MG63 (cell line): ENCODE measurements at regions not wholly inside any gene's neighbourhood (a gene's known extent, or its start where the extent isn't known, plus 50 kb on each side); places are given as distances from the start of the nearest gene placed in this dataset.
"Not testable (repeated sequence)": the region's sequence is repeated elsewhere in the genome, so short reads cannot be mapped to it uniquely, and the experiment has no call there.

Experiments
- DNase-seq: peaks from one replicate; pipeline ENCODE4 v3.0.0-alpha.2; 2020
- H3K27me3 ChIP-seq: fragments of 250-450 bp; sonication (Bioruptor Pico); 2 replicates; pipeline ENCODE4 v1.5.1; 2020; ENCODE audit warnings: mild to moderate bottlenecking, moderate library complexity
- H3K36me3 ChIP-seq: fragments of 250-450 bp; sonication (Bioruptor Pico); 2 replicates; pipeline ENCODE4 v1.5.1; 2020; ENCODE audit warnings: mild to moderate bottlenecking, moderate library complexity
- H3K4me3 ChIP-seq: fragments of 250-450 bp; sonication (Bioruptor Pico); 2 replicates; pipeline ENCODE4 v1.5.1; 2020; ENCODE audit warnings: mild to moderate bottlenecking, moderate library complexity
- H3K9me3 ChIP-seq: fragments of 250-450 bp; sonication (Bioruptor Pico); 2 replicates; pipeline ENCODE4 v1.5.1; 2020; ENCODE audit warnings: mild to moderate bottlenecking, moderate library complexity

DNA sequence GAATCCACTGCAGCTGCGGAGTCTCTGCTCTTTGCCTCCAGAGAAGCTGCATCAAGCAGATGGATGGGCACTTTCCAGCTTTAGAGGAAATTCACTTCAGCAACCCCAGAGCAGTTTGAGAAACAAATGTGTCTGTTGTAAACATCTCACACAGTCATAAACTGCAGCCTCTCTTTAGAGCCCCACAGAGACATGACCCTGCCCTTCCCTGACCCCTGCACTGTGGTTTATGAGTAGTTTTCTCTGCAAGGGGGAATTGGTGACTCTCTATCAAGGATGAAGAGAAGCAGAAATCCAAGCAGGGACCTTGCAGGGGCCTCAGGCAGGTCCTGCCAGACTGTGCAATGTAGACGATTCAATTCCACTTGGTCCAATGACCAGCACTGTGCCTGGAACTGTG, 160.2 kb downstream of the SH2D4B start:
- no peaks in the 10 kb centered on the region for H3K36me3 ChIP-seq
- H3K27me3 ChIP-seq: no peaks in the 10 kb centered on the region
- H3K4me3 ChIP-seq: no peak overlapping the region
- DNase-seq: no peak
- no peaks in the 10 kb centered on the region for H3K9me3 ChIP-seq

GRCh38 chr10:80699602-80700039, 161.9 kb downstream of the SH2D4B start:
- Histone ChIP-seq H3K27me3 (no peaks in the 10 kb centered on the region), H3K9me3 (no peaks in the 10 kb centered on the region), H3K36me3 (no peaks in the 10 kb centered on the region), H3K4me3 (no peak overlapping the region)
- DNase-seq: peak; percentile 57

DNA sequence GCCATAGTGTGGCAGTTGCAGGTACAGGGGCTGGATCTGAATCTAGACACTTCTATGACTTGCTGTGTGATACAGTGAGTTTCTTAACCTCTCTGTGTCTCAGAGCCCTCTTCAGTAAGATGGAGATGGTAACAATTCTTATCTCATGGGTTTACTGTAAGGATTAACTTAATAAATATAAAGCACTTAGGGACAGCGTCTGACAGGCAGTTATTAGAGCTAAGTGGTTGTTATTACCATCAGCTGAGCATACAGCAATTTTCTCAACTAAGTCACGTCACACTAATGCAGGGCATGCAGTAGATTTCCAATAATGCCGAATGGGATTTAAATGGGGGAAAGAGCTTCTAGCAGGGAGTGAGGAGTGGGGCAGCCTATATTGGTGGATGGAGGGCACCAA, 162.6 kb downstream of the SH2D4B start:
- DNase-seq: no peak
- H3K27me3 ChIP-seq: no peaks in the 10 kb centered on the region
- H3K4me3 ChIP-seq: no peak overlapping the region
- no peaks in the 10 kb centered on the region for H3K36me3 ChIP-seq
- no peaks in the 10 kb centered on the region for H3K9me3 ChIP-seq

DNA sequence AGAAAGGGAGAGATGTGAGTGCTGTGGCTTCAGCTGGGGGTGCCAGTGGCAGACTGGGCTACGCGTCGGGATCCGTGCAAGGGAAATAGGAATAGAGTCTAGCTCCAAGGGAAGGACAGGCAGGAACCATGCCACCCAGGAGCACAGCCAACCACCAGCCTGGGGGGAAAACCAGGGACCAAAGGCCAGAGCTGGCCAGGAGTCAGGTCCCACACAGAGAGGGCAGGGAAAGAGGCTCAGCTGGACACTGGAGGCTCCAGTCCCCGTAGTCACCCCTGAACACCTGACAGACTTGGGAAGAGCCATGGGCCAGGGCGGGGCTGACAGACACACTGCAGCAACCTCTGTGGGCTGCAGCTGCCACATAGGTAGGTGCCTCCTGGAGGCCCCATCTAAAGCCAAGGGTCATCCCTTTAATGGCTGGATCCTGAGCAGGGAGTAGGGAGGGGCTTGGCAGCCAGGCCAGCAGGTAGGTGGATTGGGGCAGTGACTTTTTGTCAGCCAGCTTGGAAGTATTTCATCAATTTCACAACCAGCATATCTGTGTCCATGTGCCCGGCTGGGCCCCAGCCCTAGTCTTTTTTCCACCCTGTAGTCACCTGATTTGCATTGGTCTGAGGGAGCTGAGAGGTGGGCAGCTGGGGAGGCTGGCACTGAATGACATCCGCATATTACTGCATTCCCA, 163.2 kb downstream of the SH2D4B start:
- Histone ChIP-seq H3K27me3 (no peaks in the 10 kb centered on the region), H3K9me3 (no peaks in the 10 kb centered on the region), H3K36me3 (no peaks in the 10 kb centered on the region), H3K4me3 (no peak overlapping the region)
- no peak for DNase-seq

DNA sequence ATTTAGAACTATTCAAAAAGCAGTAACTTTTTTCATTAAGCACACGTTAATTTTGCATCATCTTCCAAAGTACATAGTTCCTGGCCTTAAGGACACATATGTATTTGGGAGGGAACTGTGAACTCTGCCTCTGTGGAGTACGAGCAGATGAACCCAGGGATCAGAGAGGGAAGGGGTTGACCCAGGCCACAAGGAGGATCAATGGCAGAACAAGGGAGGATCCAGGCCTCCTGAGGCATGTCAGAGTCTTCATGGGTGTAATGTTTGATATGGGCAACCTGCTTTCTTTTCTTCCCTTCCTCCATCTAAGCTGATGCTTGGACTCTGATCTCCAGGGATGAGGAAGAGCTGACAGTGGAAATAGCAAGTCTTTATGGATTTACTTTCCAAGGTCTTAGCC, 164.0 kb downstream of the SH2D4B start:
- H3K9me3 ChIP-seq: no peaks in the 10 kb centered on the region
- H3K4me3 ChIP-seq: no peak overlapping the region
- DNase-seq: no peak
- no peaks in the 10 kb centered on the region for H3K27me3 ChIP-seq
- no peaks in the 10 kb centered on the region for H3K36me3 ChIP-seq

GRCh38 chr10:80702143-80702542, 164.4 kb downstream of the SH2D4B start:
- Histone ChIP-seq H3K27me3 (no peaks in the 10 kb centered on the region), H3K9me3 (no peaks in the 10 kb centered on the region), H3K36me3 (no peaks in the 10 kb centered on the region), H3K4me3 (no peak overlapping the region)
- DNase-seq: no peak

- DNase-seq: no peak
These were observed 168.2 kb downstream of the SH2D4B start for GRCh38 chr10:80705899-80706298.

GRCh38 chr10:80708185-80708584, 170.5 kb downstream of the SH2D4B start:
- Histone ChIP-seq H3K9me3 (no peaks in the 10 kb centered on the region), H3K4me3 (no peak overlapping the region), H3K27me3 (no peaks in the 10 kb centered on the region), H3K36me3 (no peaks in the 10 kb centered on the region)
- no peak for DNase-seq

More at GRCh38 chr10:80705899-80706298, 168.2 kb downstream of the SH2D4B start:
- no peaks in the 10 kb centered on the region for H3K36me3 ChIP-seq
- H3K9me3 ChIP-seq: no peaks in the 10 kb centered on the region
- no peak overlapping the region for H3K4me3 ChIP-seq
- H3K27me3 ChIP-seq: no peaks in the 10 kb centered on the region

GRCh38 chr10:80708808-80709207, 171.1 kb downstream of the SH2D4B start:
- H3K36me3 ChIP-seq: no peaks in the 10 kb centered on the region
- H3K4me3 ChIP-seq: no peak overlapping the region
- no peaks in the 10 kb centered on the region for H3K9me3 ChIP-seq
- DNase-seq: no peak
- H3K27me3 ChIP-seq: no peaks in the 10 kb centered on the region

GRCh38 chr10:80709866-80710265, 172.2 kb downstream of the SH2D4B start:
- no peak for DNase-seq
- Histone ChIP-seq H3K4me3 (no peak overlapping the region), H3K27me3 (no peaks in the 10 kb centered on the region), H3K36me3 (no peaks in the 10 kb centered on the region), H3K9me3 (no peaks in the 10 kb centered on the region)

- Histone ChIP-seq H3K4me3 (no peak overlapping the region), H3K9me3 (no peaks in the 10 kb centered on the region), H3K27me3 (no peaks in the 10 kb centered on the region), H3K36me3 (no peaks in the 10 kb centered on the region)
- DNase-seq: no peak
These were observed 175.8 kb downstream of the SH2D4B start for GRCh38 chr10:80713398-80713928.

GRCh38 chr10:80714566-80714965, 176.9 kb downstream of the SH2D4B start:
- no peak for DNase-seq
- Histone ChIP-seq H3K4me3 (no peak overlapping the region), H3K27me3 (no peaks in the 10 kb centered on the region), H3K36me3 (no peaks in the 10 kb centered on the region), H3K9me3 (no peaks in the 10 kb centered on the region)

DNA sequence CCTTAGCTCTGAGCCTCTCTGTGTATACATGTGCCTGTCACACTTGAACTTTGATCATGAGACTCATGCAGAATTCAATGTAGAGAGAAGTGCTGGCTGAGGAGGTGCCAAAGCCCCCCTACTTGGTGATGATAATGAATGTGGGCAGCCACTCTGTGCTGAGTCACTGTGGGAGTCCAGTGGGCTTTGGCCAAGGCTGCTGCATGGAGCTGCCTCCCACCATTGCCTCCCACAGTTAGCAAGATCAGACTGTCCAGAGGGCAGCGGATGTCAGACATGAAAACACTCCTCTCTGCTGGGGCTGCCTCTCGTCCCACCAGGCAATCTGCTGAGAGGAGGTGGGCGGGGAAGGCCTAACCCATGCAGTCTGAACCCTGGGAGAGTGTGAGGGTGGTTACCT, 180.3 kb downstream of the SH2D4B start:
- no peak overlapping the region for H3K4me3 ChIP-seq
- no peaks in the 10 kb centered on the region for H3K36me3 ChIP-seq
- H3K9me3 ChIP-seq: no peaks in the 10 kb centered on the region
- DNase-seq: no peak
- no peaks in the 10 kb centered on the region for H3K27me3 ChIP-seq

GRCh38 chr10:80719935-80720334, 182.2 kb downstream of the SH2D4B start:
- no peak for DNase-seq
- H3K9me3 ChIP-seq: no peaks in the 10 kb centered on the region
- no peaks in the 10 kb centered on the region for H3K27me3 ChIP-seq
- no peak overlapping the region for H3K4me3 ChIP-seq
- H3K36me3 ChIP-seq: no peaks in the 10 kb centered on the region

DNA sequence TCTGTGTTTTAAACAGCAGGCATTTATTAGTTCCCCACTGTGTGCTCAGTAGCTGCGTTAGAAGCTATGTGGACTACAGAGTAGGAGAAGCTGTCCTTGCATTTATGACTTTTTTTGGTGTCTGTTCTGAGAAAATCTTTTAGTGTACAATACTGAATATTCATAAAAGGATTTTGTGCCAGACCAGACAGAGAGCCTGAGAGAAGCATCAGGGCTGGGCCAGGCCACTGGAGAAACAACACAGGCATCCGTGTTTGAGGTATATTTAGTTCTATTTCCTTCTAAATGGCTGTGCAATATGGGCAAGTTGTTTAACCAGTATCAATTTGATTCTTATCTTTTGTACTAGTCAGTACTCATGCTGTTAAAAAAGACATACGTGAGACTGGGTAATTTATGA, 182.8 kb downstream of the SH2D4B start:
- no peaks in the 10 kb centered on the region for H3K27me3 ChIP-seq
- no peak overlapping the region for H3K4me3 ChIP-seq
- no peak for DNase-seq
- no peaks in the 10 kb centered on the region for H3K9me3 ChIP-seq
- no peaks in the 10 kb centered on the region for H3K36me3 ChIP-seq

DNA sequence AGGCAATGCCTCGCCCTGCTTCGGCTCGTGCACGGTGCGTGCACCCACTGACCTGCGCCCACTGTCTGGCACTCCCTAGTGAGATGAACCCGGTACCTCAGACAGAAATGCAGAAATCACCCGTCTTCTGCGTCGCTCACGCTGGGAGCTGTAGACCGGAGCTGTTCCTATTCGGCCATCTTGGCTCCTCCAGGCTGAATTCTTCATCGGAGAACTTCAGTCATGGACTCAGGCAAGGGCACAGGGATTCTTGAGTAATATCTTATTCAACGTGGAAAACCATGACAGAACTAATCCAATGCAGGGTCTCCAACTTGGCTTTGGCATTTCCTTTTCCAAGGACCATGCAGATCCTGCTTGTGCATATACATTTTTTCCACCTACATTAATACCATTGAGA, 190.7 kb downstream of the SH2D4B start:
- H3K9me3 ChIP-seq, DNase-seq, H3K36me3 ChIP-seq, H3K4me3 ChIP-seq, H3K27me3 ChIP-seq: not testable (repeated sequence)

DNA sequence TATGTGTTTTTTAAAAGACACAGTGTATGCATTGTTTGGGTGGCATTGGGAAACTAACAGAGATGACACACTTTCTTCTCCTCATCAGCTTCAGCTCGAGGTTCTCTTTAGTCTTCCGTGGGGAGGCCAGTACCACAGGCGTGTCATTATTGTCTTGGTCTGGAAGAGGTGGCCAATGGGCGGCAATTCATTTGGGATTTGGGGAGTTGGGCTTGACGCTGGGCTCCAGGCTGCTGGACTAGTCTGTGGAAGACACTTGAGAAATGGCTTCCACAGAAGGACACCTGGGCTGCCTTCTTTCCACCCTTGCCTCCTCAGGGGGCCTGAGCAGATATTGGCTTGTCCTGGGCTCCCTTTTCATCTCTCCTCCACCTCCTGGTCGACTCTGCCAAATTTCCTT, 192.2 kb downstream of the SH2D4B start:
- Histone ChIP-seq H3K36me3 (no peaks in the 10 kb centered on the region), H3K9me3 (no peaks in the 10 kb centered on the region), H3K4me3 (no peak overlapping the region), H3K27me3 (no peaks in the 10 kb centered on the region)
- DNase-seq: no peak

- H3K9me3 ChIP-seq: no peaks in the 10 kb centered on the region
- no peaks in the 10 kb centered on the region for H3K36me3 ChIP-seq
- no peaks in the 10 kb centered on the region for H3K27me3 ChIP-seq
- DNase-seq: no peak
- H3K4me3 ChIP-seq: no peak overlapping the region
These were observed 192.8 kb downstream of the SH2D4B start for GRCh38 chr10:80730522-80730921.
